Cardiac muscle cell (in vitro differentiated cells and primary cell): ENCODE measurements at regions not wholly inside any gene's neighbourhood (a gene's known extent, or its start where the extent isn't known, plus 50 kb on each side); places are given as distances from the start of the nearest gene placed in this dataset.

Experiments
- DNase-seq, 2 donors: peaks; one replicate each; pipeline versions ENCODE4 v3.0.0 to v3.0.0-alpha.2; 2010 to 2017; ENCODE audit warnings: low read depth in 1 of 2, low spot score in 1 of 2
- H3K27ac ChIP-seq: fragments of 200-600 bp; sonication (generic); 2 replicates; pipeline ENCODE4 v1.5.1; 2016
- H3K27me3 ChIP-seq: fragments of 200-600 bp; sonication (generic); 2 replicates; pipeline ENCODE4 v1.6.0; 2016; ENCODE audit warnings: control low read depth
- H3K36me3 ChIP-seq: fragments of 200-600 bp; sonication (generic); 2 replicates; pipeline ENCODE4 v1.5.1; 2016; ENCODE audit warnings: control low read depth
- H3K4me1 ChIP-seq: fragments of 200-600 bp; sonication (generic); 2 replicates; pipeline ENCODE4 v1.8.1; 2017; ENCODE audit warnings: low read depth, mild to moderate bottlenecking, mixed run types
- H3K4me3 ChIP-seq: fragments of 200-600 bp; sonication (generic); 2 replicates; pipeline ENCODE4 v1.5.1; 2016; ENCODE audit warnings: mild to moderate bottlenecking
- H3K9me3 ChIP-seq: fragments of 200-600 bp; sonication (generic); 2 replicates; pipeline ENCODE4 v1.5.1; 2017; ENCODE audit warnings: low read depth, mild to moderate bottlenecking, control low read depth
- CTCF ChIP-seq: IDR thresholded peaks from 2 replicates; pipeline ENCODE4 v1.5.1; 2012; ENCODE audit warnings: low read depth, mild to moderate bottlenecking, low read length

- H3K27me3 ChIP-seq = no peaks in the 10 kb centered on the region
- no peaks in the 10 kb centered on the region for H3K9me3 ChIP-seq
- H3K4me3 ChIP-seq = no peak overlapping the region
- H3K36me3 ChIP-seq = no peaks in the 10 kb centered on the region
- DNase-seq = no peak
- no peak for TF ChIP-seq CTCF
- no peaks in the 10 kb centered on the region for H3K4me1 ChIP-seq
- no peak overlapping the region for H3K27ac ChIP-seq
Observed at GRCh38 chr17:52228823-52229222, 70.3 kb upstream of the CA10 start.

GRCh38 chr17:52227926-52228325 is 69.4 kb upstream of the CA10 start:
- Histone ChIP-seq H3K27me3 (no peaks in the 10 kb centered on the region), H3K27ac (no peak overlapping the region), H3K9me3 (no peaks in the 10 kb centered on the region), H3K4me1 (no peaks in the 10 kb centered on the region), H3K4me3 (no peak overlapping the region), H3K36me3 (no peaks in the 10 kb centered on the region)
- TF ChIP-seq CTCF = no peak
- no peak for DNase-seq

- Histone ChIP-seq H3K27ac (no peak overlapping the region), H3K4me3 (no peak overlapping the region), H3K9me3 (no peaks in the 10 kb centered on the region), H3K36me3 (no peaks in the 10 kb centered on the region), H3K27me3 (no peaks in the 10 kb centered on the region), H3K4me1 (no peaks in the 10 kb centered on the region)
- DNase-seq = no peak
- TF ChIP-seq CTCF = no peak
Observed at GRCh38 chr17:52213451-52213850, 54.9 kb upstream of the CA10 start.

- no peaks in the 10 kb centered on the region for H3K9me3 ChIP-seq
- no peak overlapping the region for H3K27ac ChIP-seq
- TF ChIP-seq CTCF = no peak
- no peaks in the 10 kb centered on the region for H3K27me3 ChIP-seq
- no peaks in the 10 kb centered on the region for H3K4me1 ChIP-seq
- no peaks in the 10 kb centered on the region for H3K36me3 ChIP-seq
- H3K4me3 ChIP-seq = no peak overlapping the region
- DNase-seq = no peak
Observed at GRCh38 chr17:52212851-52213250, 54.3 kb upstream of the CA10 start.

- H3K9me3 ChIP-seq = no peaks in the 10 kb centered on the region
- H3K4me1 ChIP-seq = no peaks in the 10 kb centered on the region
- no peaks in the 10 kb centered on the region for H3K36me3 ChIP-seq
- no peak for TF ChIP-seq CTCF
- no peak overlapping the region for H3K4me3 ChIP-seq
- DNase-seq = no peak
- H3K27ac ChIP-seq = no peak overlapping the region
- no peaks in the 10 kb centered on the region for H3K27me3 ChIP-seq
Observed at GRCh38 chr17:52209507-52209906, 51.0 kb upstream of the CA10 start.
